ENCODE measurements at regions not wholly inside any gene's neighbourhood (a gene's known extent, or its start where the extent isn't known, plus 50 kb on each side); places are given as distances from the start of the nearest gene placed in this dataset.
"Not testable (repeated sequence)": the region's sequence is repeated elsewhere in the genome, so short reads cannot be mapped to it uniquely, and the experiment has no call there.

GRCh38 chr13:16201202-16201601 is 2980.4 kb downstream of the TUBA3C start:
- DNase-seq, H3K4me1 ChIP-seq, H3K27ac ChIP-seq, H3K36me3 ChIP-seq, H3K9me3 ChIP-seq, H3K27me3 ChIP-seq, H3K4me3 ChIP-seq: not testable (repeated sequence)

- H3K36me3 ChIP-seq, H3K4me3 ChIP-seq, DNase-seq, H3K27ac ChIP-seq, H3K27me3 ChIP-seq, H3K4me1 ChIP-seq: not testable (repeated sequence)
- H3K9me3 ChIP-seq = peaks cover 0 to 29% (median 2%) of the 10 kb centered on the region in 4 donors
Observed at GRCh38 chr13:16160609-16161008, 3021.0 kb downstream of the TUBA3C start.

GRCh38 chr13:16158958-16159357 is 3022.7 kb downstream of the TUBA3C start:
- not testable (repeated sequence) for DNase-seq, H3K4me3 ChIP-seq, H3K27ac ChIP-seq, H3K27me3 ChIP-seq, H3K36me3 ChIP-seq, H3K4me1 ChIP-seq
- H3K9me3 ChIP-seq = peaks cover 0 to 27% (median 2%) of the 10 kb centered on the region in 4 donors

- peaks cover 0 to 25% (median 2%) of the 10 kb centered on the region in 4 donors for H3K9me3 ChIP-seq
- H3K36me3 ChIP-seq, H3K27ac ChIP-seq, DNase-seq, H3K4me3 ChIP-seq, H3K27me3 ChIP-seq, H3K4me1 ChIP-seq: not testable (repeated sequence)
Observed at GRCh38 chr13:16158016-16158415, 3023.6 kb downstream of the TUBA3C start.

GRCh38 chr13:16152849-16153248 is 3028.8 kb downstream of the TUBA3C start:
- H3K36me3 ChIP-seq, H3K27ac ChIP-seq, H3K4me1 ChIP-seq, DNase-seq, H3K27me3 ChIP-seq, H3K4me3 ChIP-seq: not testable (repeated sequence)
- peaks cover 0 to 19% (median 3%) of the 10 kb centered on the region in 4 donors for H3K9me3 ChIP-seq

GRCh38 chr13:16151296-16151695 is 3030.3 kb downstream of the TUBA3C start:
- not testable (repeated sequence) for DNase-seq, H3K27ac ChIP-seq, H3K4me1 ChIP-seq, H3K27me3 ChIP-seq, H3K4me3 ChIP-seq, H3K36me3 ChIP-seq
- peaks cover 0 to 15% (median 3%) of the 10 kb centered on the region in 4 donors for H3K9me3 ChIP-seq

GRCh38 chr13:16149415-16149814 is 3032.2 kb downstream of the TUBA3C start:
- not testable (repeated sequence) for H3K36me3 ChIP-seq, DNase-seq, H3K4me3 ChIP-seq, H3K27ac ChIP-seq, H3K4me1 ChIP-seq, H3K27me3 ChIP-seq
- H3K9me3 ChIP-seq = peaks cover 0 to 26% (median 5%) of the 10 kb centered on the region in 4 donors

GRCh38 chr13:16145652-16146051 is 3036.0 kb downstream of the TUBA3C start:
- not testable (repeated sequence) for DNase-seq

GRCh38 chr13:16141361-16141760 is 3040.3 kb downstream of the TUBA3C start:
- H3K36me3 ChIP-seq, H3K27ac ChIP-seq, H3K27me3 ChIP-seq, H3K4me3 ChIP-seq, H3K4me1 ChIP-seq, DNase-seq: not testable (repeated sequence)
- peaks cover 0 to 30% (median 4%) of the 10 kb centered on the region in 4 donors for H3K9me3 ChIP-seq
- TF ChIP-seq CTCF (IDR thresholded peaks at IDR 0.05) = peak in 1 of 6 experiments; percentile 11

More at GRCh38 chr13:16145652-16146051, 3036.0 kb downstream of the TUBA3C start:
- not testable (repeated sequence) for H3K27me3 ChIP-seq, H3K4me3 ChIP-seq, H3K4me1 ChIP-seq, H3K27ac ChIP-seq, H3K36me3 ChIP-seq
- H3K9me3 ChIP-seq = peaks cover 0 to 26% (median 5%) of the 10 kb centered on the region in 4 donors

- DNase-seq, H3K4me1 ChIP-seq, H3K4me3 ChIP-seq, H3K27ac ChIP-seq, H3K27me3 ChIP-seq, H3K36me3 ChIP-seq: not testable (repeated sequence)
- H3K9me3 ChIP-seq = peaks cover 0 to 14% (median 0%) of the 10 kb centered on the region in 4 donors
Observed at GRCh38 chr13:16136846-16137245, 3044.8 kb downstream of the TUBA3C start.

GRCh38 chr13:16128675-16129074 is 3052.9 kb downstream of the TUBA3C start:
- H3K36me3 ChIP-seq, H3K27ac ChIP-seq, H3K4me3 ChIP-seq, DNase-seq, H3K27me3 ChIP-seq, H3K4me1 ChIP-seq, H3K9me3 ChIP-seq: not testable (repeated sequence)

GRCh38 chr13:16113391-16113790 is 3068.2 kb downstream of the TUBA3C start:
- H3K4me1 ChIP-seq, H3K27ac ChIP-seq, H3K27me3 ChIP-seq, H3K36me3 ChIP-seq, DNase-seq, H3K4me3 ChIP-seq: not testable (repeated sequence)
- H3K9me3 ChIP-seq = peaks cover 0 to 14% (median 0%) of the 10 kb centered on the region in 4 donors

All from Peyer's patch (tissue), 4 donors.